ENCODE measurements at regions not wholly inside any gene's neighbourhood (a gene's known extent, or its start where the extent isn't known, plus 50 kb on each side); places are given as distances from the start of the nearest gene placed in this dataset.
"Not testable (repeated sequence)": the region's sequence is repeated elsewhere in the genome, so short reads cannot be mapped to it uniquely, and the experiment has no call there.

GRCh38 chr1:80359666-80360065 lies 1353.1 kb upstream of the ADGRL4 start:
- Mint-ChIP-seq H3K9me3 (peaks cover 34% of the 10 kb centered on the region), H3K36me3 (no peaks in the 10 kb centered on the region), H3K27ac (no peak overlapping the region), H3K4me1 (no peaks in the 10 kb centered on the region), H3K4me3 (no peak overlapping the region)
- DNase-seq (ENCODE audit: low spot score in 2 of 2): no peak
- no peak for ATAC-seq

DNA sequence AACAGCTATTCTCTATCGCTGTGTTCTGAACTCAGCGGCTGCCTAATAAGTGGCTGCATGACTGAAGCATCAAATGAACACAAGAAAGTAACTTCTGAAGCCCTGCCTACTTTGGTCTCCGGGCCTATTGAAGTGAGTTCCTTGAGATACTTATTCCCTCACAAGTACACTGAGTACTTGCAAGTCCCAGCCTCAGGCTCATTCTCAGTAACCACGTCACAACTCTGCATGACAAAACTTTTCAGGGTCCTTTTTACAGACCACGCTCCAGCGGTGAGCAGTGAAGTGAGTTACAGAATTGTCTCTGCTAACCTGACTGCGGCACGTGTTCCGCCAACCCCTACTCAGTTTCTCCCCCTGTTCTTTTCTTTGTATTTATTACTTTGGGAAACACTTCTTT lies 1342.7 kb upstream of the ADGRL4 start:
- DNase-seq (ENCODE audit: low spot score in 2 of 2) (no peak), ATAC-seq (no peak)
- Mint-ChIP-seq H3K9me3 (peaks cover 22% of the 10 kb centered on the region), H3K36me3 (no peaks in the 10 kb centered on the region), H3K27ac (no peak overlapping the region), H3K4me1 (no peaks in the 10 kb centered on the region), H3K4me3 (no peak overlapping the region)

DNA sequence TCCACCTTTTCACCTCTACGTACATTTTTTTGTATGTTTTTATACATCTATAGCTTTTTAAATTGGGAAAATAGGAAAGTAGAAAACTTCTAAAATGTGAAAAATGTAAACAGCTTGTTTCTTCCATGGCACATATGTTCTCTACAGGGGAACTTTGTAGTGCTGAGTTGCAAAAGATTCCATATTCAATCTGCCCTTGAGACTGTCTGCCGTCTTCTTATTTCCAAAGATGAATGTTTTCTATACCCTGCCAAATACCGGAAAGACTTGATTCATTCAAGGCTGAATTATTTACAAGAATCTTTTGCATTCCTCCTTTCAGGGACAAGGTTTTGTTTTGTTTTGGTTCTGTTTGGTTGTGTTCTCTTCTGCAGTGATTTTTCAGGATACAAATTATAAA lies 1334.5 kb upstream of the ADGRL4 start:
- DNase-seq (ENCODE audit: low spot score in 2 of 2): no peak
- Mint-ChIP-seq H3K36me3 (no peaks in the 10 kb centered on the region), H3K4me3 (no peak overlapping the region), H3K9me3 (peaks cover 21% of the 10 kb centered on the region), H3K4me1 (no peaks in the 10 kb centered on the region), H3K27ac (no peak overlapping the region)
- ATAC-seq: no peak

GRCh38 chr1:80318108-80318507 lies 1311.6 kb upstream of the ADGRL4 start:
- Mint-ChIP-seq H3K9me3 (peaks cover 3% of the 10 kb centered on the region), H3K4me3 (no peak overlapping the region), H3K36me3 (no peaks in the 10 kb centered on the region), H3K27ac (no peak overlapping the region), H3K4me1 (no peaks in the 10 kb centered on the region)
- no peak for ATAC-seq
- DNase-seq (ENCODE audit: low spot score in 2 of 2): no peak

GRCh38 chr1:80310703-80311245 lies 1304.2 kb upstream of the ADGRL4 start:
- no peak for ATAC-seq
- Mint-ChIP-seq H3K9me3 (peaks cover 8% of the 10 kb centered on the region), H3K27ac (no peak overlapping the region), H3K36me3 (no peaks in the 10 kb centered on the region), H3K4me3 (no peak overlapping the region), H3K4me1 (no peaks in the 10 kb centered on the region)
- DNase-seq (ENCODE audit: low spot score in 2 of 2): no peak

DNA sequence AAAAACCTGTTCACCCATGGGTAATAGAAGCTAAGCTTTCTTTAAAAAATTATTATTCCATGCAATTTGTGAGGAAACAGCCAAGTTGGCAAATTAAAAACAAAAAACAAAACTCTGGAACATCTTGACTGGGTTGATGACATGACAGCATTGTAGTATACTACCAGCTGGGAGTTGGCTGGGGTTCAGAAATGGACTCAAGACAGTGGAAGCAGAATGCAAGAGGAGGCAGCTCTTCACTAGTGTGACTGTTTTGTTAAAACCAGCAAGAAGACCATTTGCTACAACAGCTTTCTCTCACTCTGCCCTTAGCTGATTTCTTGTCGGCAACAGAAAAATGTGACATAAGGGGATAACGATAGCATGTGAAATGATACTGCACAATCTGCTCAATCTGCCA lies 1298.9 kb upstream of the ADGRL4 start:
- Mint-ChIP-seq H3K27ac (no peak overlapping the region), H3K4me1 (no peaks in the 10 kb centered on the region), H3K4me3 (no peak overlapping the region), H3K9me3 (peaks cover 13% of the 10 kb centered on the region), H3K36me3 (no peaks in the 10 kb centered on the region)
- ATAC-seq: no peak
- DNase-seq (ENCODE audit: low spot score in 2 of 2): no peak

- no peaks in the 10 kb centered on the region for H3K36me3 Mint-ChIP-seq
- peaks cover 2% of the 10 kb centered on the region for H3K9me3 Mint-ChIP-seq
- H3K4me1 Mint-ChIP-seq: no peaks in the 10 kb centered on the region
- DNase-seq (ENCODE audit: low spot score in 2 of 2) (no peak), ATAC-seq (no peak)
- H3K27ac Mint-ChIP-seq: no peak overlapping the region
- H3K4me3 Mint-ChIP-seq: no peak overlapping the region
Measured at GRCh38 chr1:80293818-80294217, 1287.3 kb upstream of the ADGRL4 start.

DNA sequence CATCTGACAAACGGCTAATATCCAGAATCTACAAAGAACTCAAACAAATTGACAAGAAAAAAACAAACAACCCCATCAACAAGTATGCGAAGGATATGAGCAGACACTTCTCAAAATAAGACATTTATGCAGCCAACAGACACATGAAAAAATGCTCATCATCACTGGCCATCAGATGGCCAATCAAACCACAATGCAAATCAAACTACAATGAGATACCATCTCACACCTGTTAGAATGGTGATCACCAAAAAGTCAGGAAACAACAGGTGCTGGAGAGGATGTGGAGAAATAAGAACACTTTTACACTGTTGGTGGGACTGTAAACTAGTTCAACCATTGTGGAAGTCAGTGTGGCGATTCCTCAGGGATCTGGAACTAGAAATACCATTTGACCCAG lies 1282.2 kb upstream of the ADGRL4 start:
- not testable (repeated sequence) for ATAC-seq; H3K4me1 Mint-ChIP-seq; DNase-seq (ENCODE audit: low spot score in 2 of 2); H3K4me3 Mint-ChIP-seq; H3K9me3 Mint-ChIP-seq; H3K36me3 Mint-ChIP-seq; H3K27ac Mint-ChIP-seq

DNA sequence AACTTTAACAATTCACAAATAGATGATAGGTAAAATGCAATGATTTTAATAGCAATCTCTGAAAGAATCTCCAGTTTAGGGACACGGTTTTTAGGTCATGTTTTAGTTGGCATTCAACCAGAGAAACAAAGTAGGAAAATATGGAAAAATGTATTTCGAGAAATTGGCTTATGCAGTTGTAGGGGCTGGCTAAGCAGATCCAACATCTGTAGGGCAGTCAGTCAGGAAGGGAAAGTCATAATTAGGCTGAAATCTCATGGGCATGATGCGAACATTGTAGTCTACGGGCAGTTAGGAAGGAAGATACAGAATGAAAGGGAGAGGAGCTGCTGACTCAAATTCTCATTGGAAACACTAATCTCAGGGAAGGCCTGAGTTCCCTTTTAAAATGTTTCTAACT lies 1276.0 kb upstream of the ADGRL4 start:
- no peak overlapping the region for H3K27ac Mint-ChIP-seq
- H3K4me3 Mint-ChIP-seq: no peak overlapping the region
- no peaks in the 10 kb centered on the region for H3K36me3 Mint-ChIP-seq
- H3K9me3 Mint-ChIP-seq: peaks cover 13% of the 10 kb centered on the region
- ATAC-seq (no peak), DNase-seq (ENCODE audit: low spot score in 2 of 2) (no peak)
- H3K4me1 Mint-ChIP-seq: no peaks in the 10 kb centered on the region

DNA sequence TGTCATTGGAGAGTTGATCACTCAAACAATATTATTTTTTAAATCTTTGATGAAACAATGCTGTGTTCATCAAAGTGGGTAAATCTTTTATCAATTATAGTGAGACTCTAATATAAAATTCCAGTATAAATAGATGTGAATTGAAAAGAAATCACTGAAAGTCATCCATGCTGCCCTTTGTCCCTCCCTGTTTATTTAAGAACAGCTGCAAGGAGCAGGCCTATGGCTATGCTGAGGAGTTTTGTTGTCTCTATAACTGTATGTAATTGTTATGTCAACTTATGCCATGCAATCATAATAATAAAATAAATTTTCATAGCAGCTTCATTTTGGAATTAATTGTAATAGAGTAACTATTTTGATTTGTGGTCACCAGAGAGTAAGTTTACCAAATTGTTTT lies 1272.4 kb upstream of the ADGRL4 start:
- DNase-seq (ENCODE audit: low spot score in 2 of 2) (no peak), ATAC-seq (no peak)
- H3K9me3 Mint-ChIP-seq: peaks cover 20% of the 10 kb centered on the region

GRCh38 chr1:80274256-80274655 lies 1267.7 kb upstream of the ADGRL4 start:
- peaks cover 20% of the 10 kb centered on the region for H3K9me3 Mint-ChIP-seq
- ATAC-seq (no peak), DNase-seq (ENCODE audit: low spot score in 2 of 2) (no peak)
- H3K4me3 Mint-ChIP-seq: no peak overlapping the region
- no peaks in the 10 kb centered on the region for H3K4me1 Mint-ChIP-seq
- no peak overlapping the region for H3K27ac Mint-ChIP-seq
- H3K36me3 Mint-ChIP-seq: no peaks in the 10 kb centered on the region

More for the DNA sequence above, 1272.4 kb upstream of the ADGRL4 start:
- no peaks in the 10 kb centered on the region for H3K4me1 Mint-ChIP-seq
- no peaks in the 10 kb centered on the region for H3K36me3 Mint-ChIP-seq
- no peak overlapping the region for H3K27ac Mint-ChIP-seq
- no peak overlapping the region for H3K4me3 Mint-ChIP-seq

- Mint-ChIP-seq H3K4me3 (no peak overlapping the region), H3K27ac (no peak overlapping the region), H3K4me1 (no peaks in the 10 kb centered on the region), H3K36me3 (no peaks in the 10 kb centered on the region), H3K9me3 (peaks cover 26% of the 10 kb centered on the region)
- ATAC-seq (no peak), DNase-seq (ENCODE audit: low spot score in 2 of 2) (no peak)
Measured at GRCh38 chr1:80272495-80272894, 1266.0 kb upstream of the ADGRL4 start.

GRCh38 chr1:80258659-80259058 lies 1252.1 kb upstream of the ADGRL4 start:
- Mint-ChIP-seq H3K9me3 (peaks cover 34% of the 10 kb centered on the region), H3K36me3 (no peaks in the 10 kb centered on the region), H3K4me1 (no peaks in the 10 kb centered on the region), H3K27ac (no peak overlapping the region), H3K4me3 (no peak overlapping the region)
- ATAC-seq (no peak), DNase-seq (ENCODE audit: low spot score in 2 of 2) (no peak)

DNA sequence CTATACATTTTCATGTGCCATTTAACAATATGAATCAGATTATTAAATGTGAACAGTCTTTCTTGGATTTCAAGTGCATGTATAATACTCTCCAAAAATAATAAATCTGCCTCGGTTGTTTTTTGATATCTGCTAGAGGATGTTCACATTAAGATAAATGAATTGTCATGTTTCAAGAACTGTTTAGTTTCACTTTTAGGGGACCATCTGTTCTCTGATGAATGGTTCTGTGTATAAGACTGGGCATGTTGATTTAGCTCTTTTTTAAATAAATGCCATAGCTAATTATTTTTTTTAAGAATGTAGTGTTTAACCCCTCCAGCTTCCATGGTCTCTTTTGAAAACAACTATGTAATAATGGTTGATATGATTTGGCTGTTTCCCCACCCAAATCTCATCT lies 1245.1 kb upstream of the ADGRL4 start:
- Mint-ChIP-seq H3K9me3 (peaks cover 17% of the 10 kb centered on the region), H3K4me1 (no peaks in the 10 kb centered on the region), H3K27ac (no peak overlapping the region), H3K4me3 (no peak overlapping the region), H3K36me3 (no peaks in the 10 kb centered on the region)
- ATAC-seq (no peak), DNase-seq (ENCODE audit: low spot score in 2 of 2) (no peak)

DNA sequence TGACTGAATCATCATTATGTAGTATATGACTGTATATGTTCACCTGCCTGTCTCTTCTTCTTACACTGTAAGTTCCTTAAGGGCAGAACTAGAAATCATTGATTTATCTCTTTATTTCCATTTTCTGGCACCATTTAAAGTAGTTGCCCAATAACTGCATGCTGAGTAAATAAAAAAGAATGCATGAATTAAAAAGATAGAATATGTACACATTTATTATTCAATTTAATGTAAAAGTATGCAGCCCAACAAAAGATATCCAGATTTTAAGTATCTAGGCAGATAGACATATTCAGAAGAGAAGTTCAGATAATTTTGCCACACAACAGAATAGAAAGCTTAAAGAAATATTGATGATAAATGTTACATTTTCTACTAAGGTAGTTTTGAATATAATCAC lies 1244.6 kb upstream of the ADGRL4 start:
- no peak overlapping the region for H3K4me3 Mint-ChIP-seq
- H3K36me3 Mint-ChIP-seq: no peaks in the 10 kb centered on the region
- no peak overlapping the region for H3K27ac Mint-ChIP-seq
- no peak for DNase-seq (ENCODE audit: low spot score in 2 of 2)
- H3K9me3 Mint-ChIP-seq: peaks cover 17% of the 10 kb centered on the region
- no peak for ATAC-seq
- H3K4me1 Mint-ChIP-seq: no peaks in the 10 kb centered on the region

DNA sequence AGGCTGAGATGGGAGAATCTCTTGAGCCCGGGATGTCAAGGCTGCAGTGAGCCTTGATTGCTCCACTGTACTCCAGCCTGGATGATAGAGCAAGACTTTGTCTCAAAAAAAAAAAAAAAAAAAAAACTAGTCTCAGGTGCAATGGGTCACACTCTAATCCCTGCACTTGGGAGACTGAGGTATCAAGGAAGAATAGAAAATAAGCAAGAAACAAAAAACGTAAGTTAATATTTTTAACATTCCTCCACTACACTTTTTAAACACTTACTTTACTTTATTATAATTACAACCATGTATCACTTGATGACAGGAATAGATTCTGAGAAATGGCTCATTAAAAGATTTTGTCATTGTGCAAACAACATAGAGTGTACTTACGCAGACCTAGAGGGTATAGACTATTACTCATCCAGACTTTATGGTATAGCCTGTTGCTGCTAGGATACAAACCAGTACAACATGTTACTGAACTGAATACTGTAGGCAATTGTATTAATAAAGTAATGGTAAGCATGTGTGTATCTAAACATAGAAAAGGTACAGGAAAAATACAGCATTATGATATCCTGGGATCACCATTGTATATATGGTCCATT lies 1244.1 kb upstream of the ADGRL4 start:
- Mint-ChIP-seq H3K4me1 (no peaks in the 10 kb centered on the region), H3K36me3 (no peaks in the 10 kb centered on the region), H3K4me3 (no peak overlapping the region), H3K27ac (no peak overlapping the region), H3K9me3 (peaks cover 17% of the 10 kb centered on the region)
- DNase-seq (ENCODE audit: low spot score in 2 of 2) (no peak), ATAC-seq (no peak)

DNA sequence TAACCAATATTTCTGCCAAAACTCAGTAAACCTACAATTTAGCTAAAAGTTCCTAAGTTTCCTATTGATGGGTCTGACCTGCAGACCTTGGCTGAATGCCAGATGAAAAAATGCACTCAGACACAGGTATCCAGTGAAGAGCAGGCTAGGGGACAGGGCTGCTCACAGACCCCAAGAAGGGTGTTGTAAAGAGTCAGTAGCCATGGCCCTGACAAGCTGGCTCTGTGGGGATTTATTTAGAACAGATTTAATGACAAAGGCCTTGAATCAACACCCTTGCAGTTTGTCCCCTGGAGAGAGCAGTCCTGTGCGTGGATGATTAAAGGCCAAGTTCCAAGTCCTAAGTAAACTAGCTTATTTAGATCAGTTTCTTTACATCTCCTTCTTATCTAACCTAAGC lies 1243.2 kb upstream of the ADGRL4 start:
- H3K4me3 Mint-ChIP-seq: no peak overlapping the region
- peaks cover 11% of the 10 kb centered on the region for H3K9me3 Mint-ChIP-seq
- no peak for ATAC-seq
- no peaks in the 10 kb centered on the region for H3K36me3 Mint-ChIP-seq
- no peak for DNase-seq (ENCODE audit: low spot score in 2 of 2)
- no peak overlapping the region for H3K27ac Mint-ChIP-seq
- H3K4me1 Mint-ChIP-seq: no peaks in the 10 kb centered on the region

Measured in stimulated activated effector memory CD8-positive, alpha-beta T cell treated with anti-CD3 and anti-CD28 coated beads, Interleukin-12 subunit alpha, Interleukin-12 subunit beta, amount 100 ng/mL, for 72 hours (primary cell).